ENCODE measurements at regions not wholly inside any gene's neighbourhood (a gene's known extent, or its start where the extent isn't known, plus 50 kb on each side); places are given as distances from the start of the nearest gene placed in this dataset.

DNA sequence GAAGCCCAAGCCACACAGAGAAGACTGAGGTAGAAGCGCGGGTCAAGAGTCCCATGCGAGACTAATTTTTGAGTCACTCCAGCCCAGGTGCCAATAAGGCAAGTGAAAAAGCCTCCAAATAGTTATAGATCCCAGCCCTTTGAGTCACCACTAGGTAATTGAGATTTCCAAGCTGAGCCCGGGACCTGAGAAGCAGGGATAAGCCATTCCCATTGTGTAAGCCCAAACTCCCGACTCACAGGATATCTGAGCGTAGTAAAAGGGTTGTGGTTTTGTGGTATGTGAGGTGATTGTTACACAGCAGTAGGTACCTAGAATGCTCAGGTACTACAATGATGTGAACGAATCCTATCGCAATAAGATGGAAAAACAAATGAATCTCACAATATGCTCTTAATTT is 560.7 kb downstream of the DSC3 start:
- ATAC-seq (no peak), DNase-seq (ENCODE audit: low read depth, low spot score) (no peak)
- ChIA-PET POLR2A (no interaction called here), CTCF (no interaction called here)
- Histone ChIP-seq H3K9me3 (ENCODE audit: control insufficient read depth, insufficient read depth, low read depth, low read length) (no peaks in the 10 kb centered on the region), H3K4me1 (ENCODE audit: control insufficient read depth, insufficient read depth, low read length) (no peaks in the 10 kb centered on the region), H3K36me3 (ENCODE audit: control insufficient read depth, insufficient read depth, low read length) (no peaks in the 10 kb centered on the region), H3K27me3 (ENCODE audit: control insufficient read depth, insufficient read depth, low read length) (no peaks in the 10 kb centered on the region), H3K27ac (ENCODE audit: low read length) (no peak overlapping the region), H3K4me3 (ENCODE audit: low read depth in 2 of 2, low read length in 2 of 2) (no peak overlapping the region)
- in situ Hi-C loops (cut with HindIII; ENCODE audit: low pct_unique_long_range_greater_than_20kb, low sequenced_read_pairs) (no loop called here), intact Hi-C loops (cut with micrococcal nuclease; ENCODE audit: unreplicated experiment) (no loop called here)
- TF ChIP-seq, protein P1, sequence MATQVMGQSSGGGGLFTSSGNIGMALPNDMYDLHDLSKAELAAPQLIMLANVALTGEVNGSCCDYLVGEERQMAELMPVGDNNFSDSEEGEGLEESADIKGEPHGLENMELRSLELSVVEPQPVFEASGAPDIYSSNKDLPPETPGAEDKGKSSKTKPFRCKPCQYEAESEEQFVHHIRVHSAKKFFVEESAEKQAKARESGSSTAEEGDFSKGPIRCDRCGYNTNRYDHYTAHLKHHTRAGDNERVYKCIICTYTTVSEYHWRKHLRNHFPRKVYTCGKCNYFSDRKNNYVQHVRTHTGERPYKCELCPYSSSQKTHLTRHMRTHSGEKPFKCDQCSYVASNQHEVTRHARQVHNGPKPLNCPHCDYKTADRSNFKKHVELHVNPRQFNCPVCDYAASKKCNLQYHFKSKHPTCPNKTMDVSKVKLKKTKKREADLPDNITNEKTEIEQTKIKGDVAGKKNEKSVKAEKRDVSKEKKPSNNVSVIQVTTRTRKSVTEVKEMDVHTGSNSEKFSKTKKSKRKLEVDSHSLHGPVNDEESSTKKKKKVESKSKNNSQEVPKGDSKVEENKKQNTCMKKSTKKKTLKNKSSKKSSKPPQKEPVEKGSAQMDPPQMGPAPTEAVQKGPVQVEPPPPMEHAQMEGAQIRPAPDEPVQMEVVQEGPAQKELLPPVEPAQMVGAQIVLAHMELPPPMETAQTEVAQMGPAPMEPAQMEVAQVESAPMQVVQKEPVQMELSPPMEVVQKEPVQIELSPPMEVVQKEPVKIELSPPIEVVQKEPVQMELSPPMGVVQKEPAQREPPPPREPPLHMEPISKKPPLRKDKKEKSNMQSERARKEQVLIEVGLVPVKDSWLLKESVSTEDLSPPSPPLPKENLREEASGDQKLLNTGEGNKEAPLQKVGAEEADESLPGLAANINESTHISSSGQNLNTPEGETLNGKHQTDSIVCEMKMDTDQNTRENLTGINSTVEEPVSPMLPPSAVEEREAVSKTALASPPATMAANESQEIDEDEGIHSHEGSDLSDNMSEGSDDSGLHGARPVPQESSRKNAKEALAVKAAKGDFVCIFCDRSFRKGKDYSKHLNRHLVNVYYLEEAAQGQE (IDR thresholded peaks at IDR 0.05; ENCODE audit: insufficient read depth in 1 of 2, low read depth in 2 of 2, low read length in 1 of 2) = no peak
- TF ChIP-seq TCF7L2 (IDR thresholded peaks at IDR 0.05; ENCODE audit: low read depth, low read length) (no peak), SIN3A (IDR thresholded peaks at IDR 0.05; ENCODE audit: borderline replicate concordance, insufficient read depth, low read depth, low read length) (no peak), POLR2AphosphoS5 (IDR thresholded peaks at IDR 0.05; ENCODE audit: low read depth, low read length) (no peak)
- TF ChIP-seq, protein P2, sequence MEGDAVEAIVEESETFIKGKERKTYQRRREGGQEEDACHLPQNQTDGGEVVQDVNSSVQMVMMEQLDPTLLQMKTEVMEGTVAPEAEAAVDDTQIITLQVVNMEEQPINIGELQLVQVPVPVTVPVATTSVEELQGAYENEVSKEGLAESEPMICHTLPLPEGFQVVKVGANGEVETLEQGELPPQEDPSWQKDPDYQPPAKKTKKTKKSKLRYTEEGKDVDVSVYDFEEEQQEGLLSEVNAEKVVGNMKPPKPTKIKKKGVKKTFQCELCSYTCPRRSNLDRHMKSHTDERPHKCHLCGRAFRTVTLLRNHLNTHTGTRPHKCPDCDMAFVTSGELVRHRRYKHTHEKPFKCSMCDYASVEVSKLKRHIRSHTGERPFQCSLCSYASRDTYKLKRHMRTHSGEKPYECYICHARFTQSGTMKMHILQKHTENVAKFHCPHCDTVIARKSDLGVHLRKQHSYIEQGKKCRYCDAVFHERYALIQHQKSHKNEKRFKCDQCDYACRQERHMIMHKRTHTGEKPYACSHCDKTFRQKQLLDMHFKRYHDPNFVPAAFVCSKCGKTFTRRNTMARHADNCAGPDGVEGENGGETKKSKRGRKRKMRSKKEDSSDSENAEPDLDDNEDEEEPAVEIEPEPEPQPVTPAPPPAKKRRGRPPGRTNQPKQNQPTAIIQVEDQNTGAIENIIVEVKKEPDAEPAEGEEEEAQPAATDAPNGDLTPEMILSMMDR (IDR thresholded peaks at IDR 0.05) = no peak
- no TSS peak for BruUV-seq (replicated peaks)

DNA sequence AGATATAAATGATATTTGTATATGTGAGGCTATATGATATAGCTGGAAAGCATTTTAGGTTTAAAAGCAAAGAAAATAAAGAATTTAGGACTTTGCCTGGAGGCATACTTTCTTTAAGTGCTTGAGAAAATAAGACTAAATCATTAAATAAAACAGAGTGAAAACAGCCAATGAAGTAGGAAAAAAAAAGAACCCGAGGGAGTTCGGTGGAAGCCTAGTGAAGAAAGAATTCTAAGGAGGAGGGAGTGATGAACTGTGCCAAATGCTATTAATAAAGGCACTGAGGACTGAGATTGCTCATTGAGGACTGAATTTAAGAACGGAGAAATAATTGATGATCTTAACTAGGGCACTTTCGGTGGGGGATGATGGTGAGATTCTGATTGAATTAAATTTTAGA is 573.5 kb downstream of the DSC3 start:
- in situ Hi-C loops (cut with HindIII; ENCODE audit: low pct_unique_long_range_greater_than_20kb, low sequenced_read_pairs) (no loop called here), intact Hi-C loops (cut with micrococcal nuclease; ENCODE audit: unreplicated experiment) (no loop called here)
- Histone ChIP-seq H3K4me3 (ENCODE audit: low read depth in 2 of 2, low read length in 2 of 2) (no peak overlapping the region), H3K4me1 (ENCODE audit: control insufficient read depth, insufficient read depth, low read length) (no peaks in the 10 kb centered on the region), H3K9me3 (ENCODE audit: control insufficient read depth, insufficient read depth, low read depth, low read length) (no peaks in the 10 kb centered on the region), H3K36me3 (ENCODE audit: control insufficient read depth, insufficient read depth, low read length) (no peaks in the 10 kb centered on the region), H3K27ac (ENCODE audit: low read length) (no peak overlapping the region), H3K27me3 (ENCODE audit: control insufficient read depth, insufficient read depth, low read length) (no peaks in the 10 kb centered on the region)
- TF ChIP-seq SIN3A (IDR thresholded peaks at IDR 0.05; ENCODE audit: borderline replicate concordance, insufficient read depth, low read depth, low read length) = no peak
- TF ChIP-seq, protein P2 (IDR thresholded peaks at IDR 0.05) = no peak
- TF ChIP-seq, protein P1 (IDR thresholded peaks at IDR 0.05; ENCODE audit: insufficient read depth in 1 of 2, low read depth in 2 of 2, low read length in 1 of 2) = no peak
- TF ChIP-seq POLR2AphosphoS5 (IDR thresholded peaks at IDR 0.05; ENCODE audit: low read depth, low read length) = no peak
- TF ChIP-seq TCF7L2 (IDR thresholded peaks at IDR 0.05; ENCODE audit: low read depth, low read length) = no peak
- no TSS peak for BruUV-seq (replicated peaks)
- no peak for DNase-seq (ENCODE audit: low read depth, low spot score)
- ChIA-PET POLR2A (no interaction called here), CTCF (no interaction called here)
- ATAC-seq = no peak

All from Panc1 (cell line).